ENCODE measurements at regions not wholly inside any gene's neighbourhood (a gene's known extent, or its start where the extent isn't known, plus 50 kb on each side); places are given as distances from the start of the nearest gene placed in this dataset.
A peak's percentile ranks its signal among the peaks of the same experiment; 100 is the strongest.

- BruUV-seq (replicated peaks), result no TSS peak
- H3K36me3 Mint-ChIP-seq (ENCODE audit: insufficient read depth, unreplicated experiment), result peaks cover 6% of the 10 kb centered on the region
- H3K4me1 Mint-ChIP-seq (ENCODE audit: insufficient read depth, unreplicated experiment), result peaks cover 38% of the 10 kb centered on the region
- no peak for DNase-seq (ENCODE audit: unreplicated experiment)
- no peak overlapping the region for H3K27ac Mint-ChIP-seq (ENCODE audit: low read depth, unreplicated experiment)
- H3K27me3 Mint-ChIP-seq (ENCODE audit: insufficient read depth, unreplicated experiment), result no peaks in the 10 kb centered on the region
- POLR2A ChIA-PET, result interaction anchor here (1.1 to 2.9 kb wide), 4 partner anchors 9 to 291 kb away, joined by 3 to 13 read pairs (median 12); no protein-coding TSS in a partner anchor
- TF ChIP-seq CTCF (IDR thresholded peaks at IDR 0.05; ENCODE audit: unreplicated experiment), result no peak
- H3K9me3 Mint-ChIP-seq (ENCODE audit: unreplicated experiment), result no peaks in the 10 kb centered on the region
- CTCF ChIA-PET, result interaction anchor here (0.6 to 1.6 kb wide), 4 partner anchors 292 to 365 kb away, joined by 3 to 6 read pairs (median 3); no protein-coding TSS in a partner anchor
- H3K4me3 Mint-ChIP-seq (ENCODE audit: unreplicated experiment), result no peak overlapping the region
- intact Hi-C loops (cut with micrococcal nuclease), result loop anchor here (5.0 kb wide), 1 partner anchor 365 kb away; the partner anchor contains the start of gene TLN2
Measured at GRCh38 chr15:62756995-62757360, 285.6 kb upstream of the TPM1 start.

- Mint-ChIP-seq H3K4me3 (ENCODE audit: unreplicated experiment) (peak overlapping the region; percentile 47), H3K4me1 (ENCODE audit: insufficient read depth, unreplicated experiment) (peaks cover 38% of the 10 kb centered on the region), H3K27me3 (ENCODE audit: insufficient read depth, unreplicated experiment) (no peaks in the 10 kb centered on the region), H3K36me3 (ENCODE audit: insufficient read depth, unreplicated experiment) (peaks cover 6% of the 10 kb centered on the region), H3K9me3 (ENCODE audit: unreplicated experiment) (no peaks in the 10 kb centered on the region), H3K27ac (ENCODE audit: low read depth, unreplicated experiment) (peak overlapping the region; percentile 74)
- no peak for TF ChIP-seq CTCF (IDR thresholded peaks at IDR 0.05; ENCODE audit: unreplicated experiment)
- BruUV-seq (replicated peaks), result no TSS peak
- no peak for DNase-seq (ENCODE audit: unreplicated experiment)
- ChIA-PET POLR2A (interaction anchor here (0.7 to 2.9 kb wide), 12 partner anchors 11 to 623 kb away, joined by 3 to 14 read pairs (median 5); partner anchors contain the start of gene TLN2), CTCF (interaction anchor here (0.6 to 2.2 kb wide), 5 partner anchors 16 to 366 kb away, joined by 3 to 9 read pairs (median 5); no protein-coding TSS in a partner anchor)
- intact Hi-C loops (cut with micrococcal nuclease), result loop anchor here (5.0 kb wide), 1 partner anchor 365 kb away; the partner anchor contains the start of gene TLN2
Measured at GRCh38 chr15:62757535-62757934, 285.0 kb upstream of the TPM1 start.

GRCh38 chr15:62758126-62758951 lies 284.2 kb upstream of the TPM1 start:
- H3K4me3 Mint-ChIP-seq (ENCODE audit: unreplicated experiment), result peak overlapping the region; percentile 47
- H3K36me3 Mint-ChIP-seq (ENCODE audit: insufficient read depth, unreplicated experiment), result peaks cover 8% of the 10 kb centered on the region
- intact Hi-C loops (cut with micrococcal nuclease), result loop anchor here (1.0 to 5.0 kb wide), 2 partner anchors 16 to 366 kb away; partner anchors contain the start of gene TLN2
- POLR2A ChIA-PET, result interaction anchor here (0.6 to 2.9 kb wide), 18 partner anchors 12 to 622 kb away, joined by 3 to 14 read pairs (median 4); partner anchors contain the start of gene TLN2
- TF ChIP-seq CTCF (IDR thresholded peaks at IDR 0.05; ENCODE audit: unreplicated experiment), result no peak
- peak; percentile 86 for DNase-seq (ENCODE audit: unreplicated experiment)
- H3K9me3 Mint-ChIP-seq (ENCODE audit: unreplicated experiment), result no peaks in the 10 kb centered on the region
- no peaks in the 10 kb centered on the region for H3K27me3 Mint-ChIP-seq (ENCODE audit: insufficient read depth, unreplicated experiment)
- TSS peak; percentile 75 for BruUV-seq (replicated peaks)
- CTCF ChIA-PET, result interaction anchor here (0.6 to 2.2 kb wide), 4 partner anchors 16 to 367 kb away, joined by 3 to 9 read pairs (median 4); no protein-coding TSS in a partner anchor
- H3K27ac Mint-ChIP-seq (ENCODE audit: low read depth, unreplicated experiment), result peak overlapping the region; percentile 74
- H3K4me1 Mint-ChIP-seq (ENCODE audit: insufficient read depth, unreplicated experiment), result peaks cover 30% of the 10 kb centered on the region

GRCh38 chr15:62758952-62759349 lies 283.6 kb upstream of the TPM1 start:
- TF ChIP-seq CTCF (IDR thresholded peaks at IDR 0.05; ENCODE audit: unreplicated experiment), result no peak
- intact Hi-C loops (cut with micrococcal nuclease), result loop anchor here (1.0 to 5.0 kb wide), 2 partner anchors 17 to 367 kb away; partner anchors contain the start of gene TLN2
- Mint-ChIP-seq H3K9me3 (ENCODE audit: unreplicated experiment) (no peaks in the 10 kb centered on the region), H3K27me3 (ENCODE audit: insufficient read depth, unreplicated experiment) (no peaks in the 10 kb centered on the region), H3K4me3 (ENCODE audit: unreplicated experiment) (no peak overlapping the region), H3K27ac (ENCODE audit: low read depth, unreplicated experiment) (peak overlapping the region; percentile 74), H3K36me3 (ENCODE audit: insufficient read depth, unreplicated experiment) (peaks cover 9% of the 10 kb centered on the region), H3K4me1 (ENCODE audit: insufficient read depth, unreplicated experiment) (peaks cover 27% of the 10 kb centered on the region)
- BruUV-seq (replicated peaks), result no TSS peak
- ChIA-PET CTCF (interaction anchor here (0.8 to 2.2 kb wide), 3 partner anchors 289 to 367 kb away, joined by 3 to 9 read pairs (median 3); no protein-coding TSS in a partner anchor), POLR2A (interaction anchor here (0.6 to 2.9 kb wide), 12 partner anchors 12 to 376 kb away, joined by 3 to 14 read pairs (median 6); partner anchors contain the start of gene TLN2)
- no peak for DNase-seq (ENCODE audit: unreplicated experiment)
